ENCODE measurements at regions not wholly inside any gene's neighbourhood (a gene's known extent, or its start where the extent isn't known, plus 50 kb on each side); places are given as distances from the start of the nearest gene placed in this dataset.

GRCh38 chr5:63141591-63141990, 563.0 kb downstream of the LRRC70 start:
- no peaks in the 10 kb centered on the region for H3F3A ChIP-seq (ENCODE audit: insufficient read depth, low read length, poor library complexity, severe bottlenecking)
- H3K27me3 ChIP-seq (ENCODE audit: insufficient read depth, low read depth, low read length) = no peaks in the 10 kb centered on the region
- H4K20me1 ChIP-seq (ENCODE audit: insufficient read depth) = no peaks in the 10 kb centered on the region
- H2AFZ ChIP-seq (ENCODE audit: low read depth, low read length) = no peak overlapping the region
- H3K79me2 ChIP-seq (replicated peaks; ENCODE audit: insufficient read depth, low read length) = no peaks in the 10 kb centered on the region
- no peak overlapping the region for H3K9ac ChIP-seq (ENCODE audit: low read length)
- no peaks in the 10 kb centered on the region for H3K9me2 ChIP-seq (ENCODE audit: insufficient read depth, low read length)
- H3K4me3 ChIP-seq (ENCODE audit: low read length) = no peak overlapping the region
- no peaks in the 10 kb centered on the region for H3K9me3 ChIP-seq (ENCODE audit: low read length)
- H3K36me3 ChIP-seq (ENCODE audit: insufficient read depth, low read length) = no peaks in the 10 kb centered on the region
- no peak overlapping the region for H3K4me2 ChIP-seq (ENCODE audit: low read length)
- TF ChIP-seq RAD21 (conservative IDR thresholded peaks at IDR 0.05) (no peak), EP300 (conservative IDR thresholded peaks at IDR 0.05; ENCODE audit: poor library complexity, severe bottlenecking) (no peak), REST (IDR thresholded peaks at IDR 0.05; ENCODE audit: borderline replicate concordance) (no peak), TAF1 (IDR thresholded peaks at IDR 0.05; ENCODE audit: low read depth) (no peak)
- no peak overlapping the region for H3K27ac ChIP-seq (ENCODE audit: low read length)

- H3K36me3 ChIP-seq (ENCODE audit: insufficient read depth, low read length) = no peaks in the 10 kb centered on the region
- H3K4me3 ChIP-seq (ENCODE audit: low read length) = no peak overlapping the region
- no peaks in the 10 kb centered on the region for H3K9me3 ChIP-seq (ENCODE audit: low read length)
- H4K20me1 ChIP-seq (ENCODE audit: insufficient read depth) = no peaks in the 10 kb centered on the region
- no peak overlapping the region for H2AFZ ChIP-seq (ENCODE audit: low read depth, low read length)
- no peak overlapping the region for H3K9ac ChIP-seq (ENCODE audit: low read length)
- no peak for TF ChIP-seq RAD21 (conservative IDR thresholded peaks at IDR 0.05)
- TF ChIP-seq CTCF (IDR thresholded peaks at IDR 0.05; ENCODE audit: poor library complexity, severe bottlenecking) = no peak
- TF ChIP-seq SMC3 (conservative IDR thresholded peaks at IDR 0.05; ENCODE audit: poor library complexity) = no peak
- no peak for TF ChIP-seq POLR2AphosphoS5 (IDR thresholded peaks at IDR 0.05)
- no peak for TF ChIP-seq MXI1 (conservative IDR thresholded peaks at IDR 0.05; ENCODE audit: poor library complexity, severe bottlenecking)
- TF ChIP-seq TAF1 (IDR thresholded peaks at IDR 0.05; ENCODE audit: low read depth) = no peak
- no peak for TF ChIP-seq REST (IDR thresholded peaks at IDR 0.05; ENCODE audit: borderline replicate concordance)
- no peak for TF ChIP-seq EZH2 (IDR thresholded peaks at IDR 0.05; ENCODE audit: borderline replicate concordance, insufficient read depth, low read length, poor library complexity, severe bottlenecking)
- no peak for TF ChIP-seq EP300 (conservative IDR thresholded peaks at IDR 0.05; ENCODE audit: poor library complexity, severe bottlenecking)
- no peak overlapping the region for H3K27ac ChIP-seq (ENCODE audit: low read length)
- H3F3A ChIP-seq (ENCODE audit: insufficient read depth, low read length, poor library complexity, severe bottlenecking) = no peaks in the 10 kb centered on the region
- no peak overlapping the region for H3K4me2 ChIP-seq (ENCODE audit: low read length)
- H3K79me2 ChIP-seq (replicated peaks; ENCODE audit: insufficient read depth, low read length) = no peaks in the 10 kb centered on the region
- H3K27me3 ChIP-seq (ENCODE audit: insufficient read depth, low read depth, low read length) = no peaks in the 10 kb centered on the region
- H3K9me2 ChIP-seq (ENCODE audit: insufficient read depth, low read length) = no peaks in the 10 kb centered on the region
Observed at GRCh38 chr5:63135291-63135690, 556.7 kb downstream of the LRRC70 start.
